Ovary (tissue), 3 donors: ENCODE measurements at regions not wholly inside any gene's neighbourhood (a gene's known extent, or its start where the extent isn't known, plus 50 kb on each side); places are given as distances from the start of the nearest gene placed in this dataset.

Experiments
- EP300 ChIP-seq: sonication (generic); formaldehyde crosslinking; IDR thresholded peaks from one replicate; pipeline ENCODE4 v1.6.1; 2017; ENCODE audit warnings: antibody characterized with exemption
- TF ChIP-seq, protein P1 (sequence below), 3 donors: fragments of 450-650 bp in 2 of 3; fragments of 200-600 bp in 1 of 3; IDR thresholded peaks; one replicate each; pipeline versions ENCODE4 v1.5.1 to v1.8.0; 2016 to 2022; ENCODE audit warnings: antibody characterized with exemption in 3 of 3, mild to moderate bottlenecking in 1 of 3
- donor health status: DM: no; HTN: no; CAD: no.

DNA sequence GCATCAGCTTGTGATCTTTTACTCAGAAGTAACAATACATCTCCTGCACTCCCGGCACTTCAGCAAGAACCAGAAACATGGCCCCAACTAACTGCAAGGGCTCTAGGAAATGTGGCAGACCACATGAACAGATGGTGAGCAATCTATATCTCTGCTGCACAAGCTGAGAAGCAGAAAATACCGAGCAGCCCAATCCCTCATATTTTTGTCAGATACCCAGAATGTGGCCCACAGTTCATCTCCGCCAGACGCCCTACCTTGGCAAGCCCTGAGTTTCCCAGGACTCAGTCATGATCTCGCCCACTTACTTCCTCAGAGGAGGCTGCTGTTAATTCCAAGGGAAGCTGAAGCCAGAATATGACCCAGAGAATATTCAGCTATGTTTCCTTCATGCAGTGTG lies 63.1 kb upstream of the PHACTR1 start:
- TF ChIP-seq, protein P1, sequence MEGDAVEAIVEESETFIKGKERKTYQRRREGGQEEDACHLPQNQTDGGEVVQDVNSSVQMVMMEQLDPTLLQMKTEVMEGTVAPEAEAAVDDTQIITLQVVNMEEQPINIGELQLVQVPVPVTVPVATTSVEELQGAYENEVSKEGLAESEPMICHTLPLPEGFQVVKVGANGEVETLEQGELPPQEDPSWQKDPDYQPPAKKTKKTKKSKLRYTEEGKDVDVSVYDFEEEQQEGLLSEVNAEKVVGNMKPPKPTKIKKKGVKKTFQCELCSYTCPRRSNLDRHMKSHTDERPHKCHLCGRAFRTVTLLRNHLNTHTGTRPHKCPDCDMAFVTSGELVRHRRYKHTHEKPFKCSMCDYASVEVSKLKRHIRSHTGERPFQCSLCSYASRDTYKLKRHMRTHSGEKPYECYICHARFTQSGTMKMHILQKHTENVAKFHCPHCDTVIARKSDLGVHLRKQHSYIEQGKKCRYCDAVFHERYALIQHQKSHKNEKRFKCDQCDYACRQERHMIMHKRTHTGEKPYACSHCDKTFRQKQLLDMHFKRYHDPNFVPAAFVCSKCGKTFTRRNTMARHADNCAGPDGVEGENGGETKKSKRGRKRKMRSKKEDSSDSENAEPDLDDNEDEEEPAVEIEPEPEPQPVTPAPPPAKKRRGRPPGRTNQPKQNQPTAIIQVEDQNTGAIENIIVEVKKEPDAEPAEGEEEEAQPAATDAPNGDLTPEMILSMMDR (IDR thresholded peaks at IDR 0.05): no peak
- TF ChIP-seq EP300: no peak
